Fibroblast of skin of right biceps (primary cell): ENCODE measurements at regions not wholly inside any gene's neighbourhood (a gene's known extent, or its start where the extent isn't known, plus 50 kb on each side); places are given as distances from the start of the nearest gene placed in this dataset.

Experiments
- DNase-seq: peaks from one replicate; pipeline ENCODE4 v3.0.0-alpha.2; 2013

DNA sequence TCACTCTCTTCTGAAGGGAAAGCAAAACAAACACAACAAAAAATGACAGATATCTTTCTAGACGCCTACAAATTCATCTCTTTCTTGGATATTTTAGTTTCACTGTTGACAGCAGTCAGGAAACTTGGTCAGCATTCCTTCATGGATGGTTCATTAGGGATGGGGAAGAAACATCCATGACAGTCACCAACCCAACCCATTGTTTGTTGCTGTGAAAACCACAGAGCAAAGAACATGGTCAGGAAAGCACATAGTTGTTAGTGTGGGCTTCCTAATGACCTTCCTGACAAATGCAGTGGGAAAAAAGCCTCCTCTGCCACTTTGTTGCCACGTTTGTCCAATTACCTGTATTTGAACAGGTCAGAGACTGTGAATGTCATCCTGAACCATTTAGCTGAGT is 139.8 kb upstream of the SNX19 start:
- DNase-seq: no peak

DNA sequence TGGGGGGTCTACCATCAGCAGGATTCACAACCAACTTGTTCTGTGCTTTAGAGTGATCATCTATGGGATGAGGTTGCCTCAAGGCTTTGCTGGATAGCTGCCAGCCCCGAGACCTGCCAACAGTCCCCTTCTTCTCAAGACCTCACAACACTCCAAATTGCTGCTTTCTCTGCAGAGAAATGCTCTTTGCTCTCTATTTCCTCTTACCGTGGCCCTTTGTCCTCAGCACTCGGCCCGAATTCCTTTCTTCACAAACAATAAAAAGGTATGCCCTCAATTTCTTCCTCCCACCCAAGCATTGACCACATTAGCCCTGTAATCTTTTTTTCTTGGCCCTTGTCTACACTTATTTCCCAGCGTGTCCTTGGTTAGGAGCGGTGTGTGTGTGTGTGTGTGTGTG is 147.4 kb upstream of the SNX19 start:
- DNase-seq: no peak

DNA sequence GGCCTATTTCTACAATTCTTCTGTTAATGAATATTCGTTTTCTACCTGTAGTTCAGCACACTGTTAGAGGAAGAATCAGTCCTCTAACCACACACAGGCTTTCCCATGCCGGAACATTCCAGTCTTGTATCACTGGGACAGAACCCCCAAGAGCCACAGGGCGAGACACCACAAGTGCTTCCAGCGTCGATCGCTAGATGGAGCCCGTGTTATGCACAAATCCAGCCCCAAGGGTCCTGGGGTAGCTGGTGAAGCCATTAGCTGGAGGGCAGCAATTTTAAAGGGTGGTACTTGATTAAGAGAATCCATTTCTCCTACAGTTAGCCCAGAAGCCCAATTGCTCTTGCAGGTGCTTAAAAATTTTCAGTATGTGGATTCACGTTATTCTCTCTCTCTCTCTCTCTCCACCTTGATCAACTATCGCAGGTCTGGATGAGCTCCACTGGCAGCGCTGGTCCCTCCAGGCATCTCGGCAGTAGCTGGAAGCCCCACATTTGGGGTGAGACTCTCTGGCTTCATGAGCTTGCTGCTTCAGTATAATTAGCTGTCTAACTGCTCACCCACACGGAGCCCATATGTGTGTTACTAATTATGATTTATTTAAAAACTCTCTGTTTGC is 148.2 kb upstream of the SNX19 start:
- DNase-seq: peak; percentile 77

DNA sequence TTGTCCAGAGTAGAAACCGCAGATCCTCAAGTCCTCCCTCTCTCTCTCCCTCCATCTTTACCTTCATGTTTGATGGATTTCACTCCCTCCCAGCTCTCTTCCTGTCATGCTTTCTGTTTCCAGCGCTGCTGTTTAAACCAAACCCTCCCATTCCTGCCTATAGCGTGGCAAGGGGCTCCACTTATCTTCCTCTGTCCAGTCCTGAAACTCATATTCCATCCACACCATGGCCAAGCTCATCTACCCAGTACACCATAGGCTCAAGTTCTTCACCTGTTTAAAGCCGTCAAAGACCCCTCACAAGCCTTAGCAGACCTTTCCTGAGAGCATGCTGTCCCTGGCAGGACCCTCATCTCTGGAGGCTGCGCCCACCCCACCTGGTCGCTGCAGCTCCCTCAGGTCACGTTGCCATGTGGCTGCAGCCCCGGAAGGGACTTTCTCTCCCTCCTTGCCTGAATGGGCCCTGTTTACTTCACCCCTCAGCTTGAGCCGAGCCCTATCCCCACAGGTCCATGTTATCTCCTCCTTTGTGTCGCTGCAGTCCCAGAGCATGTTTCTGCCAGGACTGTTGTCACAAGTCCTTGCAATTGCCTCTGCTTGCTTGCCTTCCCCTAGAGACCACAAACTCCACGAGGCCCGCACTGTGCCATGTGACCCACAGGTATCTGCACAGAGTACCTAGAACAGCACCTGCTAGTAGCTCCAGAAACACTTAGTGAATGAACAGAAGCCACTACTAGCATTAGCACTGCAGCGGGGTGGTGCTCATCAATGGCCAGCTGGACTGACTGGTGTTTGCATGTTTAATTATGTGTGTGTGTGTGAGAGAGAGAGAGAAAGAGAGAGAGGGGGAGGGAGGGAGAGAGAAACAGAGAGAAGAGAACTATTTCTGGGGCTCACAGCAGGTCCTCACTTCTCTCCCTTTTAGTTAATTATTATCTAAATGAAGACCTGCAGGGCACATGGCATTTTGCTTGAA is 149.4 kb upstream of the SNX19 start:
- no peak for DNase-seq

DNA sequence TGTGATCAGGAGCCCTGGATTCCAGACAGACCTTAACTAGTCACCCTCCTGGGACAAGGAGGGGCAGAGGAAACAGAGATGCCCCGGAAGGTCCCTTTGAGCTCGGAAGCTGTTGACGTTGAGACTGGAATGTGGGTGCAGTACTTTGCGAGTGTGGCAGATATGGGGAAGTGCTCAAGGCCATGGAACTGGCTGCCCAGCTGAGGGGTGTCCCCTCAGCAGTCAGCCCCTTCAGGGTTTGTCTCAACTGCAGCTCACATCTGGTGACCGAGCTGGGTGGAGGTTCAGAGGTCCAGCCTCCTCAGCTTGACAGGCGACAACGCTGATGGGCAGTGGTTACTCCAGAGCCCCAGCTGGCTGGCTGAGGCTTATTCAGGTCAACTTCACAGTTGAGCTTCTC is 150.3 kb upstream of the SNX19 start:
- DNase-seq: no peak

DNA sequence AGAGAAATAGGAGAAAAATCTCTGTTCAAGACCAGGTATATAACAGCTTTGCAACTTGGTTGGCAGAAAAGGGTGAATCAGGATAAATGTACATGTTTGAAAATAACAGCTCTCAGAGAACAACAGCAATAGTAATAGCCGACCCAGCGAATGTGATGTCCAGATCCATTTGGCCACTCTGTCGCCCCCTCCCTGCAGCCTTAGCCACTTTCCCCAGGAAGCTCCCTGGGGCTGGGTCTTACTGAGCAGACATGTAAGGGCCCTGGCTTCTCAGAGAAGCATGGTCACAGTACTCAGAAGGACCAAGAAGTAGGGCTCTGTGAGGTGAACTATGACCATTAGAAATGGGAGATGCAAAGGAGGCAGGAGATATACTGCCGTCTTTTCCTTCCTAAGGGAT is 154.1 kb upstream of the SNX19 start:
- no peak for DNase-seq

DNA sequence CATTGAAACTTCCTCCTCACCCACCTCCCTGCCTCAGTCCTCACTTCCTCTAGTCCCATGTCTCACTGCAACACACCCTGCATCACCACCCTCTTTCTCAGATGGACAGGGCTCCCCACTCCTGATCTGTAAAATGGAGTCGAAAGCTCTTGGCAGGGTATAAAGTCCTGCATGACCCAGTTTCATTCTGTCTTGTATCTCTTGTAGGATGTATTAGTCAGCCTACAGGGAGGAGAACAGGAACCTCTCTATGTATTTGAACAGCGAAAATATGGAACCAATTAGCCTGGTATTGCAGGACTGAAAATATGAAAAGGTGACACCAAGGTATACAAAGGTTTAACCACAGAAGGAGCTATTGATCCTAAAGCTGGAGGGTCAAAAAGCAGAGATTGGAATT is 156.9 kb upstream of the SNX19 start:
- peak; percentile 47 for DNase-seq

DNA sequence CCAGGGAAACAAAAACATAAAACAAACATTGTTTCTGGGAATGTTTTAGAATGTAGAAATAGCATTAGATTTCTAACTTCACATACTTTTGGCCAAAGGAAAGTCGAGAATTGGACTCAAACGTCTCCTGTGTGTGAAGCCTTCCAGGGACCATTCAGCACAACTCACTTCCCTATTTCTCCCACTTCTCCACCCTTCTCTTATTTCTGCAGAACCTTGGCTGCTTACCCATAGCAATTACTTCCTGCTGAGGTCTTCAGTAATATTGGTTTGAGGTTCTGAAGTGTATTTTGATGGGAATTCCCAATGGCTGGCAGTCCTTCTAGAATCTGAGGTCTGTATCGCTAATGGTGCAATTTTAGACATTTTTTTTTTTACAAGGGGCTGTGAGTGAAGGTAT is 158.3 kb upstream of the SNX19 start:
- DNase-seq: no peak

DNA sequence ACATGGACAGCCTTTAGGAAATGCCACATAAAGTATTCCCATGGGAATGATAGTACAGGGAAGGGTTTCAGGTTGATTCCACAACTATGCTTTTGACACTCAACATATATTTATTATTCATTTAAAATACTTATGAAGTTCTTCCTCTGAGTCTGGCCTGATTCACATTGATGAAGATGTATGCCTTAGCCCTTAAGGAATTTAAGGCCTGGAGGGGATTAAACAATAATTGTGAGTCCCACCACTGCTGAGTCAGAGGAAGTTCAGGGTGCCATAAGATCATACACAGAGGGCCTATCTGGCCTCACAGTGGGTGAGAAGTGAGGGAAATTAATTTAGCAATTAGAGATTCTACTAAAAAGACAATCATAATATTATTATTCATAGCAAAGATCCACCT is 161.1 kb upstream of the SNX19 start:
- DNase-seq: peak; percentile 80

DNA sequence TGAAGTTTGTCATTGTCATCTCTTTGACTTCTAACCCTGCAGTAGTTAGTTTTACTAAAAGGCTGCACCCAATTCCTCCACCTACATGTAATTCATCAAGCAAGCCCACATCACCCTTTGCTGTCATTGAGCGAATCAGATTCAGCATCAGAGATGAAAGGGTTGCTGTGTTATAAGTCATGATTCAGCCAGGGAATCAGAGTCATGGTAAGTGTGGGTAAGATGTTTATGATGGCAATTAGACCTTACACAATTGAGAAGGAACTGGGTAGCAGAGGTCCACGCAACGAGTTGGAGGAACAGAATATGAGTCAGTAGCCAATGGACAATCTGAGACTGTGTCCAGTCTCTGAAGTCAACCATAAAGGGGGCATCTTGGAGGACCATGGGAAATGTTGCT is 162.8 kb upstream of the SNX19 start:
- DNase-seq: peak; percentile 24

DNA sequence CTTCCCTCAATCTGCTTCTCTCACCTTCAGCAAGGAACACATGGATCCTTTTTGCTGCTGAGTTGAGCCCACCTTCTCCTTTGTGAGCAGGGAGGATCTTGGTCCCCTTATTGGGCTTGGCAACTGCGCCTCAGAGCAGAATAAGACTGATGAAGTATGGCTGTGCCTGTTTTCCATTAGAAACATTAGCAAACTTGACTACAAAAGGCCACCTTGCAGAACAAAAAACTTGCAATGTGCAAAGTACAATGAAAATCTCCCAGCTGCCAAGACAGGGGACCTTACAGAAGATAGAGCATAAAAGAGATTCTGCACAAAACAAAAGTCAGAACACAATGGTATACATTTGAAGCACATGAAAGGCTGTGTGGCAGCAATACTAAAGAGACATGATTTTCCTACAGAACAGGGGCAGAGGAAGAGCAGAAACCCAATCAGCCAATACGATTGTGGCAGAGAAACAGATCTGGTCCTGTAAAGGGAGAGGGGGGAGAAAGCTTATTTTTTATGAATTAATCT is 173.5 kb upstream of the SNX19 start:
- no peak for DNase-seq

DNA sequence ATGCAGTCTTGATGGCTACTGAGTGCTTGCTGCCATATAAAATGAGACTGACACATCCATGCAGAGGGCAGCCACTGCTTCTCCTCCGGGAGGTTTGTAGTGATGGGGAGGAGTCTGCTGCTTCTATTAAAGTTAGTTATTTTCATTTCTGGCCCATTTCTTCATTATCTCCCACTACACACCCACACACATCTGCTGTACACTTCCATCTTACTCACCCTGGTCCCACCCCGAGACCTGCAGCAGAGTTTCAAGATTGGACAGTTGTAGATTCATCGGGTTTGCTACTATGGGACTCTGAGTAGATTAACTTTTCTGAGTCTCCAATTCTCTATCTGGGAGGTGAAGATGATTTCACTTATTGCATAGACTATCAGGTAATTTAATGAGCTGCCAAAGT is 176.2 kb upstream of the SNX19 start:
- DNase-seq: no peak

DNA sequence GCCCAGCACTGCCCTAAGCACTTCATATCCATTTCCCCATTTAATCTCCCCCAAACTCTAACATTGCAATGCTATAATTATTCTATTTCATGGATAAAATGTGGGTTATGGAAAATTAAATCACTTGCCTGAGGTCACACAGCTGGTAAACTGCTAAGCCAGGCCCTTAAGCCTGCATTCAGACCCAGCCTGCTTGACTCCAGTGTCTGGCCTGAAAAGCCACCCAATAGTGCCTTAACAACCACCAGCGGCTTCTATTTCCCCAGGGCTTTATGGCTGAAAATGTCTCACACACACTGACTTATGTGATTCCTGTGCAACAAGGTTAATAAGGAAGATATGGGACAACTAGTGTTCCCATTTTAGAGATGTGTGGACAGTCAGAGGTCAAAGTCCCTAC is 178.5 kb upstream of the SNX19 start:
- no peak for DNase-seq

DNA sequence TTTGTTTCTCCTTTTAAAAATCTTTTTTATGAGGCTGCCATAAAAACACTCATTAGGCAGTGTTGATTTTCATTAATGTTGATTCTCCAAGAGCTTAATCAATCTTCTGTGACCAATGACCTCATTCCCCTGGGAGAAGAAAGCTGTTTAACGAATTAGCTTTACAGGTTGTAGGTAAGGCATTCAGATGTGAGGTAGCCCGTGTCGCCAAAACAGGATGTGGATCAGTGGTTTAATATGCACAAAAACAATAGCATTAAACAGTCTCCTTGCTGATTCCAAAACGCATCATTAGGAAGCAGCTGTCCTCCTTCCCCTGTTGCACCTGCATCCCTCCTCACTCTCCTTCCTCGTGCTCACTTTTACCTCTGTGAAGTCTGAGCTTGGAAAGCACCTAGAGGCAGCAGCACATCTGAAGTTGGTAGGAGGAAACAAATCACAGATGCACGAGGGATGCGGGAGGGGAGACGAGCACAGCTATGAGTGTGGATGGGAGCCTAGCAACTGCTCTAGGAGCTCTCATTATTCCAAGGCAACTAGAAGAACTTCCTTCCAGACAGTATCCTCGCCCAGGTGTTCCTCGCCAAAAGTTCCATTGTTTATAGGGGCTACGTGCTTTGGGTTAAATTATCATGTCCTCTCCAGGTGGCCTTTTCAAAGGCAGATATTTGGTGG is 179.4 kb upstream of the SNX19 start:
- DNase-seq: no peak

DNA sequence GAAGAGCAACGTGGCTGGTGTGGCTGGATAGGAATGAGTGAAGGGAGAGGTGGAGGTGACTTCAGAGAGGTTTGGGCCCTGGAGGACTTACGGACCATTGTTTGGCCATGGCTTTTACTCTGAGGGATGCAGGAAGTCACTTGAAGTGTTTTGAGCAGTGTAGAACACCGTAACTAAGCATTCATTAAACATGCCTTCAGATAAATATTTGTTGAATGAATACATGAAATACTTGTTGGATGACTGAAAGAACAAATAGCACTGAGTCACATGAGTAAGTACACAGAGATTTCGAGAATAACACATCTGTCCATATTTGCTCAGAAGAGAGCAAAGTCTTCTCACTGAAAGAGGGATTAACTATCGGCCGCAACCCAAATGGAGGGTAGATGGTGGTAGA is 182.7 kb upstream of the SNX19 start:
- peak; percentile 51 for DNase-seq

DNA sequence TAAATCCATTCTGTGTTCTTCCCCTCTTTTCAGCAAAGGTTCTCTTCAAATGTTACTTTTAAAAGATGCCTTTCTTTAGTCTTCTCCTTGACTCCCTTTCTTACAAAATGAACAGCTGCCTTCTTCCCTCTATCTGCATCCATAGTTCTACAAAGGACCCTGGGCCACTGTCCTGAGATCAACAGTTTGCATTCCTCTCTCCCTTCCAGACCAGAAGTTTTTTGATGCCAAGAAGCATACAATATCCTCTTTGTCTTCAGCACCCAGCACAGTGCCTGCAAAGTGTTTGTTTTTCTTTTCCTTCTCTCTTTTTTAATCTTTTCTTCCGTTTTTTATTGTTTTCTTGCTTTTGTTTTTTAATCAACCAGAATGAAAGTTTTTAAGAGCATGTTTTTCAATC is 183.5 kb upstream of the SNX19 start:
- no peak for DNase-seq

DNA sequence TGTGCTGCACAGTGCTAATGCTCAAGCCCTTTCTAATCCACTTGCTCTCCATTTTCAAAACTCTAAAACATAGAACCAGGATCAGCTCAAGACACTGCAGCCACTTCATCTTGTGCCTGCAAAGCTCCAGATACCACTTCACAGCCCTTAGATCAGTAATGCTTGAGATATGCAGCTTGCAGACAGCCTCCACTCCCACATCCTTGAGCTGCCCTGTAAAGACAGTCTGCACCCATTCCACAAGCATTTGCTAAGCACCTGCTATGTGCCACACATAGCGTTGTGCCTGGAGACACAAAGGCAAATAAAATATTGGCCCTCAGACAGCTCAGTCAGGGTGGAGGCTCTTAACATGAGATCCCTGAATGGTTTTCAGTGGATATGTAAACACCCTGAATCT is 192.5 kb upstream of the SNX19 start:
- DNase-seq: peak; percentile 30

DNA sequence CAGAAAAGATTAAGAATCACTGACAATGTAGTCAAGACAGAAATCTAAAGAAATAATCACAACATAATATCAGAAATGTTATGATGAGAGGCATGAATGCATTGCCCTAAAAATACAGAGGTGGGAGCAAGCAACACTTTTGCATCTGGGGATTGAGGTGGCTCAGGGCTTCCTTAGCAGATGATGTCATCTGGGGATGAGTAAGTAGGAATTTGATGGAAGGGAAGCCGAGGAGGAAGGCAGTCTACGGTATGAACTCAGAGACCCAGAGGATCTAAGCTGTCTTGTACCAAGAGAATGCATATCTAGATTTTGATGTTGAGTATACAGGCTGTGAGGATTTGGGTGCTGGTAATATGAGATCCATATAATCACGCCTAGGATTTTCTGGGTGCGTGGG is 193.0 kb upstream of the SNX19 start:
- DNase-seq: peak; percentile 73

DNA sequence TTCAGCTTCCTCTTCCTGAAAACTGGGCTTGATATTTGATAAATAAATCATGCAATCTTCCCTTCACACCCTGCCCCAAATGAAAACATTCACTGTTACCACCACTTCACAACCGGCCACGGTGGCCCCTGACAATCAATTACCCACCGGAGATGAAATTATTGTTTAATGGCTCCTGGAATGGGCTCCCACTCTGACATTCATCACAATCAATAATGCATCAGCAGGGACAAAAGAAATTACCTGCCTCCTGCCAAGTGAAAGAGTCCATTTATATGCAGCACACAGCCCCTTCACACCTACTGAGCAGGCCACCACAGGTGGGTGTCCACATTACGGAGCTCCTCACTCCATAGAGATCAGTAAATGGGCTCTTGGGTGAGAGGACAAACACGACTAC is 193.5 kb upstream of the SNX19 start:
- DNase-seq: no peak

DNA sequence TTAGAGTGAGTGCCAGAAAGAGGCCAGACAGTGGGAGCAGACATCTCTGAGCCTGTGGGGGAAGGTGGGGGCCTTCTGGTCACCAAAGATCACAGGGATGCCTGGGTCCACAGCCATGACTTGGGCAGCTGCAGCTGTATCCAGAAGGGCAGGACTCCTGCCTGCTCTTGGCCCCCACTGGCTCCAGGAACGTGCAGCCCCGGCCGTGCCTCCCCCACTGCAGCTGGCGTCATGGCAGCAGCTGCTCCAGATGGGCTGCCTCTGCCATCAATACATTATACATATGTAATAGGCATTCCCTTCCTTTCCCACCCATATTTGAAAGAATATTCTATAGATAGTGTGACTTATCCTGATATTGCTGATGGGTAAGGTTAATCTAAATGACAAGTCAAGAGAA is 195.5 kb upstream of the SNX19 start:
- no peak for DNase-seq

DNA sequence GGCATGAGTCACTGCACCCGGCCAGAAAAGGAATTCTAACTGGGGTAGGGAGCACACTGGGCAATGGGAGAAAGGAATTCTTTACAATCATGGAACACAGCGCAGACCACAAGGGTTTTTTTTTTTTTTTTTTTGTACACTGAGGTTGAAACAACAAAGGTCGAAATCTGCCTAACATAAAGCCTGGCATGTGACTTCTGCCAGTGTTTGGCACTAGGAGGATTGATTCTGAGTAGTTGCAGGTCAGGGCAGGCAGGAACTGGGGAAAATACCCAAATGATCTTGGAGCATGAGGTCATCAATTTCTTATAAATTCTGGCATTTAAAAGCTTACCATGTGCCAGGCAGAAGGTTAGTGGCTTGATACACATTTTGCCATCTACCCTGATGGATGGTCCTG is 202.0 kb upstream of the SNX19 start:
- DNase-seq: peak; percentile 2

DNA sequence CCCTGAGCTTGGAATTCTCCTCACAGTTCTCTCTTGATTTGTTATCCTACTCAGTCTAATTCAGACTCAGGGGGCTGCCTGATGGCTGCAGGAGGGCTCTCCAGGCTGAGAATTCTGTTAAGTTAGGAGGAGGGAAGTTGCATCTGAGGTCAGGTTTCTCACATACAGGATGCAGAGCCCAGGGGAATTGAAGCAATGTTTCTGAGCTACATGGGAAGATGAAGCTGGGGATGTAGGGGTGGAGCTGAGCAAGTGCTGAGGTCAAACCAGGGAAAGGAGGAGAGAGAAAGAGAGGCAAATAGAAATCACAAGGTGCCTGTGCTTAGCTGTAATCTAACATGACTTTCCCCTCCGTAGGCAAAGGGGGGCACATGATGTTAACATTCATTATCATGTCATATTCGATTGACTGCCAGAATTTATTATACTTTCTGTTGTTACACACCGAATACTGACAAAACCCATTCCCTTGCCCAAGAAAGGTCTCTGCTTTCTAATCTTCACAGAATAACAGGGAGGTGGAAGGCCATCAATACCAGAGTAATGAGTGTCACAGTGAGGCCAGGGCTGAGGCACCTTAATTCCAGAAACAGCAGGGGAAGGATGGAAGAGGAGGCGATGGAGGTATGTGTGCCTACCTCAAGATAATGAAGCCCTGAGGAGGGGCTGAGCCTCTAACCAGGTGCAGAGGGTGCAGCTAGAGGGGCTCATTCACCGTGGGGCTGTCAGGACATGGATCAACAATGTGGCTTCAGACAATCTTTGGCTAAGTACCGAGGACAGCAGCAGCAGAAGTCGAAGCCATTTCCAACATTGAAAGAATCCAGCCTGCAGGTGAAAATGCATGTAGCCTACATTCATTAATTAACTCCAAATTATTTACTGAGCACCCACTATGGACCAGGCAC is 205.4 kb upstream of the SNX19 start:
- DNase-seq: no peak

DNA sequence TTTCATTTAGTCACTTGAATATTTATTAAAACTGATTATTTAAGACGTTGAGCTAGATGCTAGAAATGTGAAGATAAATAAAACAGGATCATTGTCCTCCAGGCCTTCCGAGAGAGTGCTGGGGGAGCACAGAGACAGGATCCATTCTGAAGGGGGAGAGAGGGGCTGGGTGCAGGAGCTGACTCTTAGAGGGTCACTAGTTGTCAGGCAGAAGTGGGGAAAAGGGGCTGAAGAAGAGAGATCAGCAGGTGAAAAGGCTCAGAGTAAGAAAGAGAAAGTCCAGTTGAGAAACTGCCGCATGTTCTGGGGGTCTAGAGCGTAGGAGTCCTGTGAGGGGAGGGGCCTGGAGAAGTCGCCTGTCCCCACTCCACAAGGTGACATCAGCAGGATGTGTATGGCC is 206.2 kb upstream of the SNX19 start:
- DNase-seq: no peak
